GM19240 (cell line): ENCODE measurements at regions not wholly inside any gene's neighbourhood (a gene's known extent, or its start where the extent isn't known, plus 50 kb on each side); places are given as distances from the start of the nearest gene placed in this dataset.

Experiments used
- DNase-seq: peaks from one replicate; pipeline ENCODE4 v3.0.0; 2011; ENCODE audit warnings: low spot score; ENCODE audit not compliant: insufficient read length

DNA sequence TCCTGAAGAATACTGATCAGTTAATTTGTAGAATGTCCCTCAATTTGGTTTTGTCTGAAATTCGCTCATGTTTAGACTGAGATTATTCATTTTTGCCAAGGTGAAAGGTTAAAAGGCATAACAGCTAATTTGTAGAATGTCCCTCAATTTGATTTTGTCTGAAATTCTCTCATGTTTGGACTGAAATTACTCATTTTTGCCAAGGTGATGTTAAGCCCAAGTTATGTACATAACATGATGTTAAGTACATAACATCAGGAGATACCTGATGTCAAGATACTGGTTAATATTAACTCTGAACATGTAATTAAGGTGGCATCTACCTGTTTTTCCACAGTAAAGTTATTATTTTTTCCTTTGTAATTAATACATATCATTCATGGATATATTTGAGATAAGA, 243.4 kb upstream of the PMFBP1 start:
- no peak for DNase-seq

DNA sequence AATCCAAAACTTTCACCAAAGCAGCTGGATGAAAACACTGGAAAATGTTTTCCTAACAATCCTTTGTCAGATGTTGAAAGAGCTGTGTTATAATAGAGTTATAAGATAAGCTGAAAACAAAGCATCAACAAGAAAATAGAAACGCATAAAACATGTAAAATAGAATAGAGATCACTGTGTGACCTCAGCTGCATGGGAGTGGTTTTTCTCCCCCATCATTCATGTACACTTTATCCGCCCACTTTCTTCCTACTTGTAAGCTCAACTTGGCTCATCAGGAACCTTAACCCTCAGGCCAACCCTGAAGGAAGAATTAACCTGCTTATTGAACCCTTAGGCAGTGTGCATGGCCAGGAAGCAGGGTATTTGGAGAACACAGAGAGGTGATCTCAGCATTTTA, 238.5 kb upstream of the PMFBP1 start:
- DNase-seq: no peak

DNA sequence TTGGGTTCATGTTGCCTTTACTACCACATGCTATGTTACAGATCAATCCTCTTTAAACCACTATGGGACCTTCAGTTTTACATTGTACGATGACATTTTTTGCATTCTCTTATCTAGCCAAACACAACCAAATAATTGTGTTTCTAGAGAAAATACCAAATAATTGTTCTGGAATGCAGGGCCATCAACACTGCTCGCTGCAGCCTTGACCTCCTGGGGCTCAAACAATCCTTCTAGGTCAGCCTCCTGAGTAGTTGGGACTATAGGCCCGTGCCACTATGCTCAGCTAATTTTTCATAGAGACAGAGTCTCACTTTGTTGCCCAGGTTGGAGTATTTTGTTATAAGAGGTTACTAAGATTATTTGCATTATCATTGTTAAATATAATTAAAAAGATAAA, 237.5 kb upstream of the PMFBP1 start:
- no peak for DNase-seq

DNA sequence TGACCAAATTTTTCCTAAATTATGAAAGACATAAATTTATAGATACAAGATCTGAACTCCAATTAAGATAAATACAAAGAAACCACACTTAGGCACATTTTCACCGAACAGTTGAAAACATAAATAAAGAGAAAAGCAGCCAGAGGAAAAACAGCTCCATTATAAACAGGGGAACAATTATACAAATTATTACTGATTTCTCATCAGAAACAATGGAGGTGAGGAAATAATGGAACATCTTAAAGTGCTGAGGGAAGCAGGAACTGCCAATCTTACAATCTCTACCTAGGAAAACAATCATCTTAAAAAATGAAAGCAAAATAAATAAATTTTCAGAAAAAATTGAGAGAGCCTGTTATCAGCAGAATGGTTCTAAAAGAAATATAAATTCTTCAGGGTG, 234.4 kb upstream of the PMFBP1 start:
- DNase-seq: no peak

DNA sequence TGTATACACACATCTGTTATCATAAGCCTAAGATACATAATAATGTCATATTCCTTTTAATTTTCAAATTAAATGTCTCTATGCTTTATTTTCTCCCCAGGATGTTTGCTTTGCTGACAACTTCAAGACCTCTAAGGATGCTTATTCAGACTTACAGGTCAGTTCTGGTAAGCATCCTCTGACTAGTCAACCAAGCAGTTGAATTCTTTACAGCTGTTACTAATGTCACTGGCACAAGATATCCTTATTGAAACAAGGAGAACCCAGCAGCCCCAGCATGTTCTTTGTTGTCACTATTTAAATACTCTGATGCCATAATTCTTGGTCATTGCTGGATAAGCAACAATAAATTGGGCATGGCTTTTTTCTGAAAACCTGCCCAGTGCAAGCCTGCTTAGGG, 232.3 kb upstream of the PMFBP1 start:
- DNase-seq: no peak

DNA sequence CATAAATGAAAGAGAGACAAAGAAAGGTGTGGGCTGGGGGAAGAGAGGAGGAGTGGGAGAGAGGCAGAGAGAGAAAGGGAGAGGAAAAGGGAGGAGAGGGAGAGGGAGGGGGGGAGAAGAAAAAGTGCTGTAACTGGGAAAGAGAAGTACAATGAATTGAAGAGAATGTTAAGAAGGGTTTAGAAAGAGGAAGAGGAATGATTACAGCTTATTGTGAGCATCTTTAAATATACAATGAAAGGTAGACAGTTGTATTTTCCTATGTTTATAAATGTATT, 229.1 kb upstream of the PMFBP1 start:
- DNase-seq: no peak

DNA sequence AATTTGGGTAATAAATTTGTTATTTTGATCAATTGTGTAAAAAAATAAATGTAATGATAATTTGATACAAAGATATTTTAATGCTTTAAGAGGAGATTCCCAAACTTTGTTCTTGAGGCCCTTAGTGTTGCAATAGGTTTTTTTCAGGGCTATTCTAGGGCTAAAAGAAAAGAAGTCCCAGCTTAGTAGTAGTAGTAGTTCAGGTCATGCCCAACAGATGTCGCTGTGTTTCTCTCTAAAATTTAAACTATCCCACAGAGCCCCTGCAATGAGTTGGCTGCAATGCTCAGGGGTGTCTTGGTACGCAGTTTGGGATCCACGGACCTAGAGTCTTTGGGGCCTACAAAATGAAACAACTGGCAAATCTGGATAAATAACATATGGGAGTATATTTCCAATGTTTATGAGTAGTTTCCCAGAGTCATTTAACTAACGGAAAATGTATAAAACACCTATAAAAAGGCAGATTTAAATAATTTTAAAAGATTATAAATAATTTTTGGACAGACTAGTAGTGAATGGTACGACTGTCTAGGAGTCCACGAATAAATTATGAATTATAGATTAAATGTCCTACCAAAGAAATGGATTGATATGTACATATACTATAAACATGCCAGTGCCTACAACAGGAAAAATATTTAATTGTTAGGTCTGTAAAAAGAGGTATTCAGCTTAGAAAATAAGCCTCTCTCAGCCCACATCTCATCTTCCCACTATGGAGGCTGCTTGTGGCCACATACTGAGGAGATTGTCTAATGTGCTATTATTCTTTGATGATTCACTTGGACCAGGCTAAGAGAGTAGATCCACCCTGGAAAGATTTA, 228.5 kb upstream of the PMFBP1 start:
- peak; percentile 1 for DNase-seq

DNA sequence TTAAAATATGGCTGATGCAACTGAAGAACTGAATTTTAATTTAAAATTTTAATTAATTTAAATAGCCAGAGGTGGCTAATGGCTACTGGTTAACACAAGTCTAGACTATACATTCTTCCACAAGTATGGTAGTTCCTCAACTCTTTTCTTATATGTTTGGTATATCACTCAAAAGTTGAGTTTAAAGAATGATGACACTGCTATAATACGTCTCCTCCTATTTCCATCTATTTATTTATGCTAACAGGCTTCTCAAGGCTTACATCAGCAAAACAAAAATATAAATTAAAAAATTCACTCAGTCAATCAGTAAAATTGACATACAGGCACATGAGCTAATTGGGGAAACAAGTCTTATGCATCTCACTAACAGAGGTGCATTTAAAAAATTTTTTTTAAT, 227.9 kb upstream of the PMFBP1 start:
- no peak for DNase-seq

DNA sequence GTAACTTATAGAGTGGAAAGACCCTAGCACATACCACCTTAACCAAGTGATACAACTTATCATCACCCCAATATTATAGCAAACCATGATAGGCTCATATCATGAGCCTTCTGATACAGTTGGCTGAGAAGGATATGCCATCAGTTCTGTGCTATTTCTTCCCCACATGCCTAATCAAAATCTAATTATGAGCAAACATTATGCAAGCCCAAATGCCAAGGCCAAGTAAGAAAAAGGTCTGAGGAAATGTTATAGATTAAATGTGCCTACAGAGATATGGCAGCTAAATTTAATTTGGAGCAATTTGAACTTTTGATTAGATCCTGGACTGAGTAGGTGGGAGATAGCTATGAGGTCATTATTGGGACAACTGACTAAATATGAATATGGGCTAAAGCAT, 225.9 kb upstream of the PMFBP1 start:
- DNase-seq: no peak

DNA sequence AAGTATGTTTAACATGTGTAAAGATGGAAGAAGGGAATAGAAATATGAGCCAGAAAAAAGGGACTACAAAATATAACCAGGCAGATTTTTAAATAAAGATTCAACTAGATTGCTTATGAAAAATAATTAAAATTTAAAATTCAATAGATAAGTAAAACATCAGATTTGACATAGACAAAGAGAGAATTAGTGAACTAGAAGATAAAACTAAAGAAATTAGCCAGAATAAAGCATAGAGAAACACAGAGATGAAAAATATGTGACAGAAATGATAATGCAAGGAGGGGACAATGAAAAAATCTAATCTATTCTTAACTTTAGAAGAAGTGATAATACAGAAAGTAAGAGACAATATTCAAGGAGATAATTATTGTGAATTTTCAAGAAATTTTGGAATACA, 222.6 kb upstream of the PMFBP1 start:
- DNase-seq: no peak

DNA sequence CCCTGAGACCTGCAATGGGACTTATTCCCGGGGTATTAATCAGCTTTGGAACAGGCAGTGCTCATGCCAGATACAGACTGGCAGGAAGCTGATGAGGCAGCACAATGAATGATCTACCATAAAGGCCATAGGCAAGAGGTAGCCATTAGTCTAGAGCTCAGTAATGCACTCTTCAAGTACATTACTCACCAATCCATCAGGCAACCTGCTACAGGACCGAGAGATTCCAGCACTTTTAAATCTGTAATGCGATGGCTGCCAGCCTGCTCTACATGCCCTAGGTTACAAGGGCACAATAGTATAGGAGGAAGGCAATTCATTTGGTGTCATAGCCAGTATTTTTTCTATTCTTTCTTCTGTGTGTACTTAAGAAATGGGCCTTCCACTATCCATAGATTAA, 217.8 kb upstream of the PMFBP1 start:
- no peak for DNase-seq

DNA sequence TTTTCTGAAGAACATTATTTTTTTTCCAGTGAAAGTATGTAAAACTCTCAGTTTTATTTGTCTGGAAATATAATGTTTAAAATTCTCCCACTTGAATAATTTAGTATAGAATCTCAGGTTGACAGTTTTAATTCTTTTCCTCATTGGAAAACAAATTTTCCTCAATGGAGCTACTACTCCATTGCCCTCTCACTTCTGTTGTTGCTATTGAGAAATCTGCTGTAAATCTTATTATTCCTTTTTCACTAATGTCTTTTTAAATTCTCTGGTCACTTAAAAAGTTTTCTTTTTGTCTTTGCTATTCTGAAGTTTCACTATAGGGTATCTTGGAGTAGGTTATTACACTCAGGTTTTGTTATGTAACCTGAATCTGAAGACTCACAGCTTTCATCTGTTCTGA, 216.1 kb upstream of the PMFBP1 start:
- DNase-seq: no peak

DNA sequence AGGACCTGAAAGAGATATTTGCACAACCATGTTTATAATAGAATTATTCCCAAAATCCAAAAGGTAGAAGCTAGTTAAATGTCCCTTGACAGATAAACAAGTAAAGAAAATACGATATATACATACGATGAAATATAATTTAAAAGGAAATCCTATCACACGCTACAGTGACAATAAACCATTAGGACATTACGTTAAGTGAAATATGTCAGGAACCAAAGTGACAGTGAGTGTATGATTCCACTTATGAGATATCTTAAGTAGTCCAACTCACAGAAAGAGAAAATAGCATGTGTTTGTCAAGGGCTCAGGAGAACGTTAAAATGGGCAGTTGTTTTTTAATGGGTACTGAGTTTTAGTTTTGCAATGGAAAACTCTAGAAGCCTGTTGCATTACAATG, 212.7 kb upstream of the PMFBP1 start:
- DNase-seq: no peak

DNA sequence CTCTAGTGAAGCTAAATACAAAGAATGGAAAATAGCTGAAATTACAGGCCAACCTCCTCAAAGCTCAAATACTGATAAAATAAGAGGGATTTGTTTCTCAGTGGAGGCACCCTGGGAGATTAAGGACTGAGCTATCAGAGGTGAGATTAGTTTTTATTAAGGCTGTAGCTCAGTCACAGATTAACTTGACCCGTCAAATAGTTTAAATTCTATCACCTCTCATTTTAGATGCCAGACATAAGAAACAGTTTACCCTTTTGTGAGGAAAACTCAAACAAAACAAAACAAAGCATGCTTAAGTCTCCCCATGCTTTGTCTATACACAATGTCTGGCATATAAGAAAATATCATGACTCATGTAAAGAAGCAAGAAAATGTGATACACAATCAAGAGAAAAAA, 208.3 kb upstream of the PMFBP1 start:
- no peak for DNase-seq

DNA sequence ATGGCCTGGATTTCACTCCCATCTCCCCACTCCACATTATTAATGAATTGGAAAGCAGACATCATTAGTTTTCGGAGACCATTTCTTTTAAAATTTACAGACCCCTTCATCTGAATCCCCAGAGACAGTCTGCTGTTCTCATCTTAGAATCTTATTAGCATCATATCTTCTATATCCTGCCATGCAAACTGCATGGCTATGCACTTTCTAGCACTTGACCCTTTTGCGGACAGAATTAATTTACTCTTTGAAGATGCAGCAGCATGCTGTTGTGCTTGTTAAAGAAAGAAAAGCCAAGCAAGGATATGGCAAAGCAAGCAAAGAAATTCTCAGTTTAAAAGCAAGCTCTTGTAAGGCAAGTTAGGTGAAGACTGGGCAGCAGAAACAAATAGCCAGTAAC, 201.2 kb upstream of the PMFBP1 start:
- no peak for DNase-seq

DNA sequence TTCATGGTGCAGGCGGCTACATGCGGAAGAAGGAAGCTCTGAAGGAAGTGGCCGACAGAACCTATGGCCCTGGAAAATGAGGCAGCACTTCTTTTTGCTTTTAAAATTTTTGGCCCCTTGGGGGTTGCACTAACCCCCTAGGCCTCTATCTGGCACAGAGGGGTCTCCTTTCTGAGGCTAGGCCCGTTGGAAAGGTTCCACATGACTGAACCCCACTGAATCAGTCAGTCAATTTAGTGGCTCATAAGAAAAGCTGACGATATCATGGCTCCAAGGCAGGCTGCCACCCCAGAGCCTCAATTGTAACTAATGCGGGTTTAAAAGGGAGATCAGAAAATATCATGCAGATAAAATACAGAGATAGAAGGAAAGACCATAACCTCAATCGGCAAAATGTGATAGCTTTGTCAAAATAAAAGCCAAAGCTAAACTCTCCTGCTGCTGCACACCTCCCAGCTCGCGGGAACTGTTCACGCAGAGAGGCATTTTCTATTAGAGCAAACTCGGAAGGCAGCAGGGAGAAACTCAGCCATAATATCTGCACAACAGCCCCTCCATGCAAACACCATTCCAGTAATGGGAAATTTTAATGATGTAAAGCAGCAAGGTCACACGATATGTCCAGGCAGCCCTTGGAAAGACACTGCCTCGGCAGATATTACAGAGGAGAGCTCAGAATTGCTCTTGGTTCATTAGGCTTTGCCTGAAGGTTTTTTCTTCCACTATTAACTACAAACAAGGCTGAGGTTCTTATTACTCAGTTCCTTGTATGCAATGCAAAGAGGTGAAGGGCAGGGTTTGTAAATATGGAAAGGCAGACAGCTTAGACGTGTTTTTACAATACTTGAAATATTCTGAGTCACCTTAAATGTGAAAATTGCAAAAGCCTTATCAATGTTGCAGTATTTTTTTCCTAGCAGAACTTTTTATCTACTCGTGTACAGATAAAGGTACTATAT, 200.4 kb upstream of the PMFBP1 start:
- no peak for DNase-seq

DNA sequence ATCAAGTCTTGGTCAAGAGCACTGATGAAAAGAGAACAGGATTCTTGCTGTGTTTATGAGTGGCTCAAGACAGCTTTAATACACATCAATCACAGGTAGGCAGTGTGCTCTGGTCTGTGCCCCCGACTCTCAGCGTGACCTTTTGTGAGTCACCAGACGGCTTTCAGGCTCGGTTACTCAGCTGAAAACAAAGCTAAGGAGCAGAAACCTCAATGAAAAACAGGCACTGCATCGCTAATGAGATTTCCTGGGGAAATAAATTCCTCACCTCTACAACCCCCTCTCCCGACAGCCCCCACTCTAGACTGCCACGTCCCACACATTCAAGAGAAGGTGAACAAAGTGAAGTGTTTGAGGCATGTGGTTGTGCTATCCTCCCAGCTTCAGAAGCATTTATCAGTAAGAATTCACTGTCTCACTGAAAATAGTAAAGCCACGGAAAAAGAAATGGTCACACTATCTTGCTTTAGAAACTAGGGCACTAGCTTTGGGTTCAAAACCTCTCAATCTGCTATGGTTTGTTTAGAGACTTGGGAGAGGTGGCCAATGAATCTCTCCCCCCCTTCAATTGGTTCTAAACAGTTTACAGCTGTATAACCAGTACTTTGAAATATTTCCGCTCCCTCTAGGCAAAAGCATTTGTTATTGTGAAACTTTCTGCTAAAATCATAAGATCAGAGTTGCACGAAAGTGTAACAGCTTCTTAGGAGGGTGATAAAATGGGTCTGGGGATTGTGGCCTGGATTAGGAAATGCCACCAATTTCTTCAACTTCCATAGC, 199.5 kb upstream of the PMFBP1 start:
- DNase-seq: no peak

DNA sequence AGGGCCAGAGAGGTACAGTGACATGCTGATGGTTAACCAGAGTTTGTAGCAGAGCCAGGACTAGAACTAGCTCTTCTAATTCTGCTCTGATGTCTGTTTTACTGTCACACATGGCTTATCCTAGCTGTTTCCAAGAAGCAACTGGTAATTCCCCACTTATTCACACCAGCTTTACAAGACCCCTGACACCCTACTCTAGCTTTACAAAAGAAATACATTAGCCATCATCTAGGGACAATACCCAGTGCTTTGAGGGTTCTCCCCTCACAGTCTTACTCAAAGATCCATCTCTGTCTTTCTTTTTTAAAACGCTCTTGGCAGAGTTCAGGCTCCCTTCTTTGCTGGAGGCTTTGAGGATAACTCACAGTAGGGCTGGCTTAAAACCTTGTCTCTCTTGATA, 197.3 kb upstream of the PMFBP1 start:
- DNase-seq: no peak

DNA sequence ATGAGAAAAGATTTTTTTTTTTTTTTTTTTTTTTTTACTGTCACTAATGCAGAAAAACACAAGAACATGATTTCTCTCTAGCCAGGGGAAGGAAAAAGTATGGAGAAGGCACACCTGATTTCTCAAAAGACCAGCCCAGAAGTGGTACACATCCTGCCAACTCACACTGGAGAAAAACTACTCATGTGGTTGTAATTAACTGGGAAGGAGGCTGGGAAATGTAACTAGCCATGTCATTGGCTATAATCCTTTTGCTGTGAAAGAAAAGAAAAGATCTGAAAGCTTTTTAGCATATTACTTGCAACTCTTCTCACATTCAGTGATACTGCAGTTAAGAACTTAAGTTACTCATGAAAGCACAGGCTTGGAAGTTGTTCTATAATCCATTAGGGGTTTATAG, 195.9 kb upstream of the PMFBP1 start:
- DNase-seq: no peak

DNA sequence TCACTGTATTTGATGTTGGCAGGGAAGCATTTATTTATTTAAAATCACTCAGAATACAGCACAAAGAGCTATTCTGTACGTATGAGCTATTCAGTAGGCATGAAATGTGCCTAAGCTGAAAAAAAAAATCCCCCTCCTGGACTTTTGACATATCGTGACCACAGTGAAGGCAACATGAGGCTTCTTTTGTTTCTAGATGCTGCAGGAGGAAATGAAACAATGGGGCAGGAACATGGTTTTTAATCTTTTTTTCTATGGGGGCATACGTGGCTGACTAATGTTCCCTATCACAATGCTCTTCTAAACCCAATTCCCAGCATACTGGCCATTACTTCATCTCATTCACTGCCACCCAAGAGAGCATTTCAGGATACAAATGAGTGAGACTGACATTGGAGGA, 191.0 kb upstream of the PMFBP1 start:
- no peak for DNase-seq

DNA sequence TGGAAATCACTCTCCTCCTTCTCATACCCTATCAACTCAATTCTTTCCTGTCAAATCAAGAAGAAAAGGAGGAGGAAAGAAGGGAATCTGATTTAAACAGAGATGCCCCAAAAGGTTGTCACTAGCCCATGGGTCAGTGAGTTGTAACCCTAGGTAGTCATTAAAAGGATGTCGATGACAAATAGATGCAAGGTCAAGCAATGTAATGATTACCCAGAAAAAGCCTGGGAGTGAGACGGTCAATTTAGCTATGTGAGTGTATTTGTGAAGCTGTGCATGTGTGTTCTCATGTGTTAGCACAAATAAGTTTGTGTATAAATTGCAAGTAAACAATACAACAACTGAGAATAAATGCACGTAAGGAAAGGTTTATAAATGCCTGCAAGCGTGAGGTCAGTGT, 190.5 kb upstream of the PMFBP1 start:
- DNase-seq: no peak

DNA sequence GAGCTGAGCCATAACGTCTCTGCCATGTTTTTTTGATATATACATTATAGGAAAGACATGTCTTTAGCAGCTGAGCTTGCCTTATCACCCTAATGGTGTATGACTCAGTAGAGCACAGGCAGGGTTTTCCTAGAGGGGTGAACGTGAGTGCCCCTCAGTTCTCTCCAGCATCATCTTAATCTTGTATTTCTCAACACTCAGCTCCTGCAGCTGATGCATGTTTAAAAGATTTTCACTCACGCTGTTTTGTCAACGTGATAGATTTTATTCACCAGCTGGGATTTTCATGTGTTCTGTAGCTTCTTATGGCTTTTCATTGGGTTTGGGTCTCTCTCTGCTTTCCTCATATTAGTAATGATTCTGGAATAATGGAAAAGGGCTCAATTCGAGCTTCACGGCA, 186.0 kb upstream of the PMFBP1 start:
- DNase-seq: no peak
